ENCODE measurements at regions not wholly inside any gene's neighbourhood (a gene's known extent, or its start where the extent isn't known, plus 50 kb on each side); places are given as distances from the start of the nearest gene placed in this dataset.

- TF ChIP-seq CTCF (IDR thresholded peaks at IDR 0.05; ENCODE audit: insufficient read depth, low read length) = no peak
- no peak overlapping the region for H3K4me3 ChIP-seq (ENCODE audit: low read depth, low read length)
- DNase-seq (ENCODE audit: low read depth) = no peak
Observed at GRCh38 chr4:136922066-136922465, 610.2 kb downstream of the PCDH18 start.

- no peak for TF ChIP-seq CTCF (IDR thresholded peaks at IDR 0.05; ENCODE audit: insufficient read depth, low read length)
- no peak overlapping the region for H3K4me3 ChIP-seq (ENCODE audit: low read depth, low read length)
- DNase-seq (ENCODE audit: low read depth) = no peak
Observed at GRCh38 chr4:136920092-136920881, 612.0 kb downstream of the PCDH18 start.

GRCh38 chr4:136918772-136919171, 613.5 kb downstream of the PCDH18 start:
- TF ChIP-seq CTCF (IDR thresholded peaks at IDR 0.05; ENCODE audit: insufficient read depth, low read length) = no peak
- no peak for DNase-seq (ENCODE audit: low read depth)
- no peak overlapping the region for H3K4me3 ChIP-seq (ENCODE audit: low read depth, low read length)

GRCh38 chr4:136917312-136918110, 614.8 kb downstream of the PCDH18 start:
- no peak overlapping the region for H3K4me3 ChIP-seq (ENCODE audit: low read depth, low read length)
- TF ChIP-seq CTCF (IDR thresholded peaks at IDR 0.05; ENCODE audit: insufficient read depth, low read length) = no peak
- no peak for DNase-seq (ENCODE audit: low read depth)

- no peak for DNase-seq (ENCODE audit: low read depth)
- no peak for TF ChIP-seq CTCF (IDR thresholded peaks at IDR 0.05; ENCODE audit: insufficient read depth, low read length)
- no peak overlapping the region for H3K4me3 ChIP-seq (ENCODE audit: low read depth, low read length)
Observed at GRCh38 chr4:136909626-136910025, 622.7 kb downstream of the PCDH18 start.

GRCh38 chr4:136908122-136908521, 624.2 kb downstream of the PCDH18 start:
- no peak for TF ChIP-seq CTCF (IDR thresholded peaks at IDR 0.05; ENCODE audit: insufficient read depth, low read length)
- DNase-seq (ENCODE audit: low read depth) = no peak
- H3K4me3 ChIP-seq (ENCODE audit: low read depth, low read length) = no peak overlapping the region

Data from fibroblast of the aortic adventitia (primary cell).